PC-3 (cell line): ENCODE measurements at regions not wholly inside any gene's neighbourhood (a gene's known extent, or its start where the extent isn't known, plus 50 kb on each side); places are given as distances from the start of the nearest gene placed in this dataset.

Experiments used
- ATAC-seq: fragments of 200-7000 bp; cut with Tn5 transposase; 2 replicates; pipeline ENCODE4 v1.9.1; 2020; ENCODE audit warnings: mild to moderate bottlenecking, moderate library complexity
- BruUV-seq: library from RNA; stranded (reverse); fragments of 400-500 nt; replicated peaks from 2 replicates; lab custom pipeline; 2021; lab: Mats Ljungman, UMichigan
- CTCF ChIA-PET: fragments of 300-600 bp; sonication (Branson Sonifier 250); formaldehyde crosslinking; loops from one replicate; lab custom pipeline; 2022; ENCODE audit warnings: antibody characterized with exemption; lab: Charles Lee
- POLR2A ChIA-PET: fragments of 300-600 bp; sonication (Branson Sonifier 250); formaldehyde crosslinking; loops from one replicate; lab custom pipeline; 2022; ENCODE audit warnings: antibody characterized with exemption; ENCODE audit not compliant: unreplicated experiment; lab: Charles Lee
- DNase-seq: peaks from one replicate; pipeline ENCODE4 v3.0.0-alpha.2; 2015
- H2AFZ ChIP-seq: fragments of 300-600 bp; sonication (generic); 2 replicates; pipeline ENCODE4 v1.6.0; 2016; ENCODE audit warnings: antibody characterized with exemption, low read length
- H3F3A ChIP-seq: fragments of 300-600 bp; sonication (generic); one replicate; pipeline ENCODE4 v1.6.0; 2017; ENCODE audit warnings: antibody characterized with exemption, low read length, control low read depth, mild to moderate bottlenecking; ENCODE audit not compliant: unreplicated experiment
- H3K27ac ChIP-seq: fragments of 300-600 bp; sonication (generic); 2 replicates; pipeline ENCODE4 v1.5.1; 2016; ENCODE audit warnings: mild to moderate bottlenecking, low read length
- H3K27me3 ChIP-seq: fragments of 300-600 bp; sonication (generic); 2 replicates; pipeline ENCODE4 v1.6.1; 2016; ENCODE audit warnings: low read length, mixed read lengths
- H3K36me3 ChIP-seq: fragments of 300-600 bp; sonication (generic); 2 replicates; pipeline ENCODE4 v1.6.1; 2016; ENCODE audit warnings: low read depth, mixed run types, low read length, mixed read lengths
- H3K4me1 ChIP-seq: fragments of 300-600 bp; sonication (generic); 2 replicates; pipeline ENCODE4 v1.5.1; 2016; ENCODE audit warnings: low read length; ENCODE audit not compliant: insufficient read depth
- H3K4me2 ChIP-seq: fragments of 300-600 bp; sonication (generic); 2 replicates; pipeline ENCODE4 v1.6.0; 2016; ENCODE audit warnings: low read length
- H3K4me3 ChIP-seq: fragments of 300-600 bp; sonication (generic); 2 replicates; pipeline ENCODE4 v1.5.1; 2016; ENCODE audit warnings: mild to moderate bottlenecking, low read length, mixed read lengths
- H3K79me2 ChIP-seq: fragments of 300-600 bp; sonication (generic); 2 replicates; pipeline ENCODE4 v1.6.1; 2017; ENCODE audit warnings: low read length, mixed read lengths
- H3K9ac ChIP-seq: fragments of 300-600 bp; sonication (generic); 2 replicates; pipeline ENCODE4 v1.6.0; 2016; ENCODE audit warnings: mild to moderate bottlenecking, low read length
- H3K9me2 ChIP-seq: fragments of 300-600 bp; sonication (generic); replicated peaks from 2 replicates; pipeline ENCODE4 v1.6.1; 2016; ENCODE audit warnings: mixed run types, low read length, mixed read lengths
- H3K9me3 ChIP-seq: fragments of 300-600 bp; sonication (generic); 2 replicates; pipeline ENCODE4 v1.6.1; 2016; ENCODE audit warnings: low read length, mixed read lengths
- H4K20me1 ChIP-seq: fragments of 300-600 bp; sonication (generic); 2 replicates; pipeline ENCODE4 v1.6.1; 2016; ENCODE audit warnings: low read length, mixed read lengths
- EZH2 ChIP-seq: fragments of 300-600 bp; sonication (generic); IDR thresholded peaks from one replicate; pipeline ENCODE4 v1.6.1; 2017; ENCODE audit warnings: antibody characterized with exemption, mild to moderate bottlenecking, low read length; ENCODE audit not compliant: unreplicated experiment
- EZH2phosphoT487 ChIP-seq: fragments of 300-600 bp; sonication (generic); IDR thresholded peaks from 2 replicates; pipeline ENCODE4 v1.6.1; 2018; ENCODE audit warnings: mild to moderate bottlenecking, antibody characterized with exemption, low read length, borderline replicate concordance
- intact Hi-C: fragments of 100-400 bp; cut with micrococcal nuclease; formaldehyde crosslinking; loops from 2 replicates; pipeline ENCODE4 v1.9.0; 2023
- TF ChIP-seq, protein P1 (sequence below): fragments of 300-600 bp; sonication (generic); conservative IDR thresholded peaks from 2 replicates; pipeline ENCODE4 v1.5.1; 2017; ENCODE audit warnings: antibody characterized with exemption, low read depth, mild to moderate bottlenecking, low read length

DNA sequence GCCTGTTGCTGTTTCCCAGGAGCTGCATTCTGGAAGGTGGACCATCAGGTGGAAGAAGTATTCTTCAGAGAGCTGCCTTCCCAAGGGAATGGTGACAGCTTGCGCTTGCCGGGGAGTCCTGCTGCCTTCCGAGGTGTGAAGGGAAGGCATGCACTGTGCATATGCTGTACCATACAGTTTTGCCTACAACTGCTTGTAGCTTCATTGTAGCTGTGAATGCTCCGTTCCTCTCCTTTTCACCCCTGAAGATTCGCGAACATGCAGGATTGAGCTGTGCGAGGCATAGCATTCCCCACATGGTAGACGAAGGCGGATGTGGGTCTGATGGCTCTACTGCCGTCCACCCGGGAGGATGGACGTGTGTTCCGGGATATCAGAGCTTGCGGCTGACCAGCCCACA lies 243.2 kb upstream of the TSHZ3 start:
- intact Hi-C loops, result no loop called here
- ATAC-seq (no peak), DNase-seq (no peak)
- Histone ChIP-seq H3K79me2 (no peaks in the 10 kb centered on the region), H3F3A (no peaks in the 10 kb centered on the region), H3K9me3 (no peaks in the 10 kb centered on the region), H3K36me3 (no peaks in the 10 kb centered on the region), H3K9ac (no peak overlapping the region), H3K9me2 (no peaks in the 10 kb centered on the region), H3K27ac (no peak overlapping the region), H3K27me3 (no peaks in the 10 kb centered on the region), H3K4me2 (no peak overlapping the region), H4K20me1 (no peaks in the 10 kb centered on the region), H3K4me1 (no peaks in the 10 kb centered on the region), H2AFZ (no peak overlapping the region), H3K4me3 (no peak overlapping the region)
- no TSS peak for BruUV-seq
- TF ChIP-seq, protein P1, sequence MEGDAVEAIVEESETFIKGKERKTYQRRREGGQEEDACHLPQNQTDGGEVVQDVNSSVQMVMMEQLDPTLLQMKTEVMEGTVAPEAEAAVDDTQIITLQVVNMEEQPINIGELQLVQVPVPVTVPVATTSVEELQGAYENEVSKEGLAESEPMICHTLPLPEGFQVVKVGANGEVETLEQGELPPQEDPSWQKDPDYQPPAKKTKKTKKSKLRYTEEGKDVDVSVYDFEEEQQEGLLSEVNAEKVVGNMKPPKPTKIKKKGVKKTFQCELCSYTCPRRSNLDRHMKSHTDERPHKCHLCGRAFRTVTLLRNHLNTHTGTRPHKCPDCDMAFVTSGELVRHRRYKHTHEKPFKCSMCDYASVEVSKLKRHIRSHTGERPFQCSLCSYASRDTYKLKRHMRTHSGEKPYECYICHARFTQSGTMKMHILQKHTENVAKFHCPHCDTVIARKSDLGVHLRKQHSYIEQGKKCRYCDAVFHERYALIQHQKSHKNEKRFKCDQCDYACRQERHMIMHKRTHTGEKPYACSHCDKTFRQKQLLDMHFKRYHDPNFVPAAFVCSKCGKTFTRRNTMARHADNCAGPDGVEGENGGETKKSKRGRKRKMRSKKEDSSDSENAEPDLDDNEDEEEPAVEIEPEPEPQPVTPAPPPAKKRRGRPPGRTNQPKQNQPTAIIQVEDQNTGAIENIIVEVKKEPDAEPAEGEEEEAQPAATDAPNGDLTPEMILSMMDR, result no peak
- TF ChIP-seq EZH2phosphoT487 (no peak), EZH2 (no peak)
- CTCF ChIA-PET, result no interaction called here
- POLR2A ChIA-PET, result no interaction called here

DNA sequence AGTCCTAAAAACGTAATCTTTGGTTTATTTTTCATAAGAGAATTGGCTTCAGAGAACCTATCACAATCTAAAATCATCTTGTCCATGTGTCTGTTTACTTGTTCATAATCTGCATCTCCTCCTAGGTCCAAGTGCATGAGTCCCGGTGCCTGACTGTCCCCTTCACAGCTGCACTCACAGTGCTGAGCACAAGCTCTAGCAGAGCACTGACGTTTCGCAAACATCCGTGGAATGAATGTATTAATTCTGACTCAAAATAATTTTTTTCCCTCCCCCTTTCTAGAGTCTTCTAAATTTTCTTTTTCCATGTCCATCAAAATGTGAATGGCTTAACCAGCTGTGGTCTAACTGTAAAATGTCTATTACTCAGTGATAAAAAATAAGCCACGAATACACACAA lies 245.5 kb upstream of the TSHZ3 start:
- BruUV-seq, result no TSS peak
- ChIA-PET POLR2A (no interaction called here), CTCF (no interaction called here)
- Histone ChIP-seq H3K9me2 (no peaks in the 10 kb centered on the region), H3K27me3 (no peaks in the 10 kb centered on the region), H3F3A (no peaks in the 10 kb centered on the region), H3K27ac (no peak overlapping the region), H4K20me1 (no peaks in the 10 kb centered on the region), H3K4me3 (no peak overlapping the region), H3K79me2 (no peaks in the 10 kb centered on the region), H3K9ac (no peak overlapping the region), H3K4me2 (no peak overlapping the region), H2AFZ (no peak overlapping the region), H3K9me3 (no peaks in the 10 kb centered on the region), H3K4me1 (no peaks in the 10 kb centered on the region), H3K36me3 (no peaks in the 10 kb centered on the region)
- no peak for ATAC-seq
- DNase-seq, result no peak
- intact Hi-C loops, result no loop called here
- TF ChIP-seq EZH2 (no peak), EZH2phosphoT487 (no peak)
- TF ChIP-seq, protein P1, result no peak

DNA sequence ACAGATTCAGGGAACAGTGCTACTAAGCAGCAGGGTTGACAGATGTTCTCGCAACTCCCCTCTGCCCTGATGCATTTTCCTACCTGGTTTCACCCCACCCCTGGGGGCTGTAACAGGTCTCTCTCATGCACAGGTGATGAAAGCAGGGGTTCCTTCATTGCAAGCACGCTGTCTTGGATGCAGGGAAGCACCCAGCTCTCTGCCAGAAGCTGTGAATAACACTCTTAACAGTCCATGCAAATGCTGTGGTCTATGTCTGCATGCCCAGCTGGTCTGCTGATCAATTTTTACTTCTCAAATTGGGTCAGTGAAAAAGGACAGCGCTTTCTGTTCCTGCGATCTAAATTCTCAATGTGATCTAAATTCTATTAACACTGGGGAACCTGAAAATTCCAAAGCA lies 246.3 kb upstream of the TSHZ3 start:
- TF ChIP-seq, protein P1, result no peak
- Histone ChIP-seq H3K4me2 (no peak overlapping the region), H3K27ac (no peak overlapping the region), H4K20me1 (no peaks in the 10 kb centered on the region), H3F3A (no peaks in the 10 kb centered on the region), H2AFZ (no peak overlapping the region), H3K9me3 (no peaks in the 10 kb centered on the region), H3K27me3 (no peaks in the 10 kb centered on the region), H3K9me2 (no peaks in the 10 kb centered on the region), H3K36me3 (no peaks in the 10 kb centered on the region), H3K4me3 (no peak overlapping the region), H3K79me2 (no peaks in the 10 kb centered on the region), H3K9ac (no peak overlapping the region), H3K4me1 (no peaks in the 10 kb centered on the region)
- intact Hi-C loops, result no loop called here
- BruUV-seq, result no TSS peak
- POLR2A ChIA-PET, result no interaction called here
- DNase-seq (no peak), ATAC-seq (no peak)
- CTCF ChIA-PET, result no interaction called here
